GM12891 (cell line): ENCODE measurements at regions not wholly inside any gene's neighbourhood (a gene's known extent, or its start where the extent isn't known, plus 50 kb on each side); places are given as distances from the start of the nearest gene placed in this dataset.

Experiments used
- POLR2A ChIP-seq: IDR thresholded peaks from 2 replicates; pipeline ENCODE4 v1.6.1; 2011; ENCODE audit warnings: low read depth, low read length, control low read depth
- POLR2AphosphoS5 ChIP-seq: IDR thresholded peaks from 2 replicates; pipeline ENCODE4 v1.6.1; 2011; ENCODE audit warnings: low read depth, low read length, control low read depth

- no peak for TF ChIP-seq POLR2AphosphoS5
- no peak for TF ChIP-seq POLR2A
Measured at GRCh38 chr4:42724451-42724850, 67.5 kb upstream of the ATP8A1 start.
